C4-2B (cell line): ENCODE measurements at regions not wholly inside any gene's neighbourhood (a gene's known extent, or its start where the extent isn't known, plus 50 kb on each side); places are given as distances from the start of the nearest gene placed in this dataset.

Source experiments
- CTCF ChIP-seq: fragments of 450-650 bp; conservative IDR thresholded peaks from 2 replicates; pipeline ENCODE4 v1.5.1; 2017; ENCODE audit warnings: mild to moderate bottlenecking
- ZFX ChIP-seq: fragments of 450-650 bp; IDR thresholded peaks from 2 replicates; pipeline ENCODE4 v1.6.1; 2017

GRCh38 chr3:118425272-118425837 lies 609.3 kb downstream of the IGSF11 start:
- no peak for TF ChIP-seq CTCF
- TF ChIP-seq ZFX: no peak
